Posterior vena cava (tissue), 2 donors: ENCODE measurements at regions not wholly inside any gene's neighbourhood (a gene's known extent, or its start where the extent isn't known, plus 50 kb on each side); places are given as distances from the start of the nearest gene placed in this dataset.

Experiments used
- DNase-seq: peaks from one replicate; pipeline ENCODE4 v3.0.0-alpha.2; 2020; ENCODE audit warnings: low spot score
- intact Hi-C, 2 donors: fragments of 100-400 bp; cut with DNase I; formaldehyde crosslinking; loops; one replicate each; pipeline versions ENCODE4 v1.14.1 to v1.14.2; 2022 to 2023
- donor health status: DM: yes; HTN: yes; CAD: no.
- donor health status: DM: yes; HTN: yes; CAD: no.

DNA sequence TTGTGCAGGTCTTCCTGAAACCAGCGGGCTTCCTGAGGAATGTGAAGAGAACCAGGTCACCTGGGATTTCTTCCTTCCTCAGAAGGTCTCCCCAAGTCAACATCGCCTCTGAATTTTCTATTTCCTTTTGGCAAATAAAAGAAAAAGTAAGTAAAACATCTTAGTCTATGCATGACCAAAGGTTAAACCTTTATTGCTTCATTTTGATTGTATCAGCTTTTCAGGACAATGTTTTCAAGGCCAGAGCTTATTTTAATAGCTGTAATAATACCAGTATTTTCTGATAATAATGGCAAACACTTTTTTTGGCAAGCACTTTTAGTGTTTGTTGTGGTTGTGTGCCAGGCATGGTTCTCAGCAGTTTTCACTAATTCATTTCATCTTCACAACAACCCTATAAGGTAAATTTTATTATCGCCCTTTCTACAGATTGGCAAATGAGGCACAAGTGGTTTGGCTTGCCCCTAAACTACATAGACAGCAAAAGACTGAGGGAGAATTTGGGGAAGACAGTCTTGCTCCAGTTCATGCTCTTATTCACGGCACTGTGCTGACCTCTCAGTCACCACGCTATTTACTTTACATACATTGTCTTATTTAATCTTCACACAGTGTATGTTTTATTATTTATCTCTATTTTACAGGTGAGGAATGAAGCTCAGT, 110.4 kb downstream of the RPL22L1 start:
- DNase-seq, result no peak
- intact Hi-C loops, result no loop called here

DNA sequence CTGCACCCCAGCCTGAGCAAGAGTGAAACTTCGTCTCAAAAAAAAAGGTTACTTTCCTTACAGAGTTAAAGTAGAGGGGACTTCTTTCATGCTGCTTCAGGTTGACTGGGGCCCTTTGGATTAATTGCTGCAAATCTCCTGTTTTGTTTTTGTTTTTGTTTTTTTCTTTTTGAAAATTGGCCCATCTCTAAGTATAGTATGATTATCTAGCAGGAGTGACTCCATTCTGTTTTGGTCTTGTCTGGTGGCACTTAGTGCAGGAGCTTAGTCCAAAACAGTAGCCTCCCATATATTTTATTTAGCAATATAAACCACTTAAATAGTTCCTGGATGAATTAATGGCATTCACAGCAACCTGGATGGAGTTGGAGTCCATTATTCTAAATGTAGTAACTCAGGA, 113.0 kb downstream of the RPL22L1 start:
- DNase-seq, result no peak
- intact Hi-C loops, result no loop called here

DNA sequence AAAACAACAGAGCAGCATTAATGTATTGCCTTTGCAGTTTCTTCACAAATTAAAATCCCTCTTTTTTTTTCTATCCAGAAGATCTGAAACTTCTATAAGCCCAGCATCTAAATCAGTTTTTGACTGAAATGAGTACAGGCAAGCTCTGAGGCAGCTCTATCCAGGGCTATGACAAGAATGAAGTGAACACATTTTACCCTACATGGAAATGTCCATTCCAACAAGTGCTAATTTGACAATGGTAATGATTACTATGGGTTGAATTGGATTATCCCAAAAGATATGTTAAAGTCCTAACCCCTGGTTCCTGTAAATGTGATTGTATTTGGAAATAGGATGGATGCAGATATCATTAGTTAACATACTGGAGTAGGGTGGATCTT, 115.7 kb downstream of the RPL22L1 start:
- intact Hi-C loops, result no loop called here

DNA sequence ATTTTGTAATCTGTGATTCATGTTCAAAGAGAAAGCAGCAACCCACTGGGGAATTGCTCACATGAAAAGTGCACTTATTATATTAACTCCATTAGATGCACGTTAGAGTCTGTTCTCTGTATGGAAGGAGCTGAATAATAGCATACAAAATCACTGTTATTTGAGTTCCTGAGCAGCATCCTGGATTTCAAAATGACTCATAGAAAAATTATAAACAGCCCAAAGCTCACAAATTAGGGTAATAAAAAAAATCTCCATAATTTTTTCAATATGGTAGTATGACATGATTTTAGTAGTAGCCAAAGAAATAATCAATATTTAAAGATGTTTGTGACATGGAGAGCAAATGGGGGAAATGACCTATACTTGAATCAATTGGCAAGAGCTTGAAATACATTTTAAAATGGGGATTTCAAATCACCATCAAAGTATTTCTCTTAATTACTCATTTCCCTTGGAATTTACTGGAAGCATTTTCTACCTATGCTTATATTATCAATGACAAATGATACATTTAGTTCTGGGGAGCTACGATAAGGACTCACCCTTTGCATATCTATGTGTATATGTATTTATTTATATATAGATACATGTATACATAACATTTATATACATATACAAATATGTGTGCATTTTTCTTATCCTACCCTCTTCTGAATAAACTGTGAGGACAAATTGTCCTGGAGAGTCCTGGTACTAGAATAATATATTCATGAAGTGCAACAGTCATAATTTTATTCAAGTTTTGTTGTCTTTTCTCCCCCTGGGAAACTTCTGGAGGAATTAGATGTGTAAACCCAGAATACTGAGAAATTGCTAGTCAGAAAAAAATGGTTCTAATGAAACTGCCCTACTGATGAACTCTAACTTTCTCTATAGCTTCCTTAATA, 116.3 kb downstream of the RPL22L1 start:
- no peak for DNase-seq
- intact Hi-C loops, result no loop called here

More for the DNA sequence above, 115.7 kb downstream of the RPL22L1 start:
- DNase-seq, result no peak

DNA sequence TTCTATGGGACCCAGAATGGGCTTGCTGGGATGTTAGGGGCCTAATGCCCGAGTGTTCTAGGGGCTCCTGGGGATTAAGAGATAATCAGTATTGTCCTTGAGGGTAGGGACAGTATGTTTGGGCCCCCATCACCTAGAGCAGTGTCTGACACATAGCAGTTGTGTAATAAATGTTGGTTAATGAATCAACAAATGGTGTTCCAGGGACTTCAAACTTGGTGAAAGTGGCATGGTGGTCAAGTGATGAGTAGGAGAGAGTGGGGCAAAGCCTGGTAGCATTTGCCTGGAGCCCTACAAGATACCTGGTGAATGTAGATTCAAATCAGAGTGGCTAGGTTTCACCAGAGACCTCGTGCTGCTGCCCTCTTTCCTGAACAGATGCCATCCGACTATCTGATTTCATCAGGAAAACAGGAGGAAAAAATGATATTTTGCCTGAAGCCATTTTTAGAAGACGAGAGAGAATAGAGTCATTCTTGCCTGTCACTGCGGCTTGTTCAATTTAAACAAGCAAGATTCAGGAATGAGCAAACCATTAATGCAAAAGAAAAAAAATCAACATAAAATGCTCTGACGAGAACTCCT, 117.3 kb downstream of the RPL22L1 start:
- intact Hi-C loops, result loop anchor here in 1 of 2 donors (1.0 kb wide), 1 partner anchor 27 kb away; no protein-coding TSS in a partner anchor
- no peak for DNase-seq

DNA sequence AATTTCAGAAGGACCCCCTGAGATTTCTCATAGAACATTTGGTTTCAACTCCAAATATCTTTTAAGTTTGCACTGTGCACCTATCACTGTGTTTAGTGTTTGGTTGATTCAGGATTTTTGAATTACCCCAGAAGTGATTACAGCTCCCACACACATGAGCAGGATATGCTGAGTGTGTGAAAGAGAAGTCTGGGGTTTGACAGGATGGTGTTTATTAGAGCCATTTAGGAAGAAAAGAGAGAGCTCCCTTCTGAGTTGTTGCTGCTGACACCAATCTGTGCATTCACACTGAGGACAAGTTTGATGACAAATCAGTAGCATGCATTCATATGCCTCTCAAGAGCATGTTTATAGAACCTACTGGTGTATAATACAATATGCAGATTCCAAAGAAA, 118.1 kb downstream of the RPL22L1 start:
- intact Hi-C loops, result loop anchor here in 1 of 2 donors (1.0 kb wide), 1 partner anchor 27 kb away; no protein-coding TSS in a partner anchor
- no peak for DNase-seq

DNA sequence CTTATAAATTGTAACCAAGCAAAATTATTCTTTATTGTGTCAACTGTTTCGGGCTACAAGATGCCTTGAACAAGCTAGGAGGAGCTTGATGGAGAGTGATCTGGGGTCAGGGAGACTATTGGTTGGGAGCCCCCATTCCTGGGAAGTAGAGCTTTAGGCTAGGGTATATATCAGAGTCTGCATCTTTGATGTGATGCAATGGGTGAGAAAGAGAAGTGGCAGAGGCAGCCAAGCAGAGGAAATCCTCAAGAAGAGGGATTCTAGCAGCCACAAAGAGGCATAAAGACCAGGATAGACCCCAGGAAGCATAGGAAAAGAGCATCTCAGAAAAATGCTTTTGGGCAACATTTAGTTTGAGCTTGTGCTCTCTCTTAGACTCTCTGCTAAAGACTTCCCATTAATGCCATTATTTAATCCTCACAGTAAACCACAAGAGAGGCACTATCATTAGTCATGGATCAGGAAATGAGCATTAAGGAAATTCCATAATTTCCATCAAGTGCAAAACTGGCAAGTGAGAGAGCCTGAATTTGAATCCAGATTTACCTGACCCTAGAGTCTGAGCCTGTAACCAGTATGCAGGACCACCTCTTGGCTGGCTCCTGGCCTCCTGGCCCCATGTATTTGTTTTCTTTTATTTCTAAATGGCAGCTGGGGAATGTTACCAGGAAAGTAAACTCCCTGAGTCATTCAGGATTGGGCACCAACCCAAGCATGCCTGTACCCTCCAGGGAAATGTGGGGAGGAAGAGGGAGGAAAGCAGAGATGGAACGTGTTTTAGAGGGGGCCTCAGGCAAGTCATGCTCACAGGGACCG, 118.7 kb downstream of the RPL22L1 start:
- intact Hi-C loops, result no loop called here
- peak; percentile 86 for DNase-seq

DNA sequence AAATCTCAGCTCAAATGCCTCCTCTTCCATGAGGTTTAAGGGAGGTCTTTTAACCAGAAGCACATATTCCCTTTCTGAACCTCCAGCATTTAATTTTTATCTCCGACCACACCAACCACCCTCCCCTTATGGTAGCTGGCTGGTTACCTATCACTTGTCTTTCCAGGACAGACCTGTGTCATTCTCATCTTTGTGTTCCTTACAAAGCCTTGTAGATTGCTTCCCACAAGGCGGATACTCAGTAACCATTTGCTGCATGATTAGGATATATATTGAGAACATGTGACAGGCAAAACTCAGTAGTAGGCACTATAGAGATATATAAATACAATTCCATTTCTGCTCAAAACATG, 119.5 kb downstream of the RPL22L1 start:
- no peak for DNase-seq
- intact Hi-C loops, result no loop called here

DNA sequence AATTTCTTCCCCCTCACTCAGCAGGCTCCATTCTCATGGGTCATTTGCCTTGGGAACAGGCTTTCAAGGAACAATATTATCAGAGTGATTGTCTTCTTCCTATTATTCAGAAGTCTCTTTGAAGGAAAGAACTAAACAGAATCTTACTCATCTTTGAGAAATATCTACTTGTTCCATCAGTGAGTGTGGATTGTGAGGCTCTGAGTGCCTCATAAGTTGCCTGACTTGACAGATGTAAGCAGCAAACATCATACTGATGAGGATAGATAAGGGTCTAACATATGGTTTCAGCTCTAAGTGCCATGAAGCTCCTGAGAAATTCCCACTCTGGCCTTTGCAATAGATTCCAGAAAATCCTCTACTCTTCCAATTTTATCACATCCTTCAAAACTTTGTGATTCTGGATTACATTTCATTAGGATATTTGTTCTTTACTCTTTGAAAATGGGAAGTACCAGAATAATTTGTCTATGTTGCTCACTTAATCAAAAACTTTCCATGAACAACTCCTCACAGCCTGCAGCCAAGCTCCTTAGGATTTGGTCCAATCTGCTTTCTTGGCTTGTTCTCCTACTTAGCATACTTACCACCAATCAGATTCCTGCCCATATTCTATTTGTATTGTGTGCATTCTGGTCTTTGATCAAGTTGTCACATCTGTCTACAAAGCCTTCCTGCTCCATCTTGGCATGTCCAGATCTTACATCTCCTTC, 120.1 kb downstream of the RPL22L1 start:
- no peak for DNase-seq
- intact Hi-C loops, result no loop called here

DNA sequence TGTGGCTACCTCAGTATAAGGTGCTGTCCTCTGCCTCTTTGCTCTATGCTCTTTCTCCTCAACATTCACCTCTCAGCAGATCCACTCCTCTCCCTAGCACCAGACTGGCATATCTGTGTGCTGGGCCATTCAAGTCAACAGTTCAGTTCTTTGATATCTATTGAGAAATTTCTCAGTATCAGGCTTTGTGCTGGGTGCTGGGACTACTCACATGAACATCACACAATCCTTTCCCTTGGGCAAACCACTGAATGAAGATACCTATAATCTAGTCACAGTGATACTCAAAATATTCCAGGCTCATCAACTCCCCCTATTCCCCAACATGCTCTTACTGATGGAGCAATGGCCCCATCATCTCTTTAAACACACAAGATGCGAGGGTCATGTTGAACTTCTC, 120.8 kb downstream of the RPL22L1 start:
- intact Hi-C loops, result no loop called here
- DNase-seq, result no peak

DNA sequence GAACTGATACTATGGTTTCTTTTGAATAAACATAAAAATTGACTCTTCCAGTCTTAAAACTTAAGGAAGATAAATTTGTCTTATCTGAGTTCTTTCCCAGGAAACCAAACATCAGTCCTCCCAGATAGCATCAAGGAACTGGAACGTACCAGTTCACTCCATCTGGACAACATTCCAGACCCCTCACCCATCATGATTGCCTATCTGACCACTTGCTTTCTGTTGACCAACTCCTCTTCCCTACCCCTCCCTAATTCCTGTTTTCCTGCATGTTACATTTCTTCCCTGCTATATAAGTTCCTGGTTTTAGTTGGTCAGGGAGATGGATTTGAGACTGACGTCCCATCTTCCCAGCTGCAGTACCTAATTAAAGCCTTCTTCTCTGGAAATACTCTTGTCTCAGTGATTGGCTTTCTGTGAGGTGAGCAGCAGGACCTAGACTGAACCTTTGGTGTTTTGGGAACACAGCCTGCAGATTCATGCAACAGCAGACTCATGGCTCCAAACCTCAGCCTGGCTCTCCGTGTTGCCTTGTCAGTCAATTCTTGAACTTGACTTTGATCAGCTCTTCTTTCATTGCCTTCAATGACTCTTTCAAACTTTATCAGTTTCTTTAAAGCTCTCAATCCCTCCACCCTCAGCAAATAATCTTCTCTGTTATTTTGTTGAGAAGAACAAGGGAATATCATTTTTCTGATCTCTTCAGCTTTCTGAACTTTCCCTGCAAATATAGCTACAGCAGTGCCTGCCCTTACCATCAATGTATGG, 123.6 kb downstream of the RPL22L1 start:
- intact Hi-C loops, result no loop called here
- DNase-seq, result no peak

DNA sequence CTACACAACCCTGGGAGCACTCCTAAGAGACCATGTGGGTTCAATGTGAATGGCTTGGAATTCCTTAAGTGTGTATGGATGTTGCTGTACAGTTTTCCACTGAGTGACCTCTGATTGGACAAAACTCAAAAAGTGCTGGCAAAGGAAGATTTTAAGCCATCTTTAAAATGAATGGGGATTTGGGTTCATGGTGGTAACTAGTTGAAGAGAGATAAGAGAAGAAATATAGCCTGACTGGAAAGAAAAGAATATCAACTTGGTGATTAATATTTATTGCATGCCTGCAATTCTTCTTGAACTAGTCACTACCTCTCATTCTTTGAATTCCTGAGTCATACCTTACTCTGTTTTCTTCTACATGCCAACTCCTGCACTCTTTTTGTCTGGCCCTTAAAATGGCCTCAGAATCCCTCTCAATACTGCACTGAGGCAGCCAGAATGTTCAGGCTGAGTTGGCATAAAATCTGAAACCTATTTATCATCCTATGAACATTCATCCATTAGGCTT, 124.7 kb downstream of the RPL22L1 start:
- no peak for DNase-seq
- intact Hi-C loops, result no loop called here

DNA sequence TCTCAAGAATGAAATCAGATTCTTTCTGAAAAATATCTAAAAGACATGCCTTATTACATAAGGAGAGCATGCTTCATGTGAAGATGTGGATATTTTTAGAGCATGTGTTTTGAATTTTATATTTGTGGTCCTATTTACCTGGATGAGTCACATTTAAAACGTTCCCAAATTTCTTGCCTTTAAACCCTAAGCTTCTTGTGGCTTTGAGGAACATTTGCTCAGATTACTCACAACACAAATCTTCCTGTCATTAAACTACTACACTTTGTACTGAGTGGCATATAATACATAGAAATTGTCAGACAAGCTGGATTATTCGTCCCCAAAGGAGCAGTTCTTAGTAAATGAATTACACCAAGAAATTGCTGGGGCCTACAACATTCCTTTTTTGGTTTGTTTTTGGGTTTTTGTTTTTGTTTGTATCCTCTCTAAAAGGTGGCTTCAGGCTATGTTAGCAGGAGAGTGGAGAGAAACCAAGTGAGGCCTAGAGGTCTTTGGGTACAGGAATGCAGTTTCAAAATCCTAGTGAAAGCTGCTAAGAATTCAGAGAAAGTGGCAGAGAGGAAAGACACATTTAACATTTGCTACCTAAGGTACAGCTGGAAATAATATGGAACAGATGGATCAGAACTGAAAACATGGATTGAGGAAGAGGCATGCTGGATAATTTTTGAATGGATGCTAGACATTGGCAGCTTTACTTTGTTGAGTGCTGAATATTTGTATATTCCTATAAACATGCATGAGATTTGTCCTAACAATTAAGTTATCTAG, 128.1 kb downstream of the RPL22L1 start:
- no peak for DNase-seq
- intact Hi-C loops, result no loop called here

DNA sequence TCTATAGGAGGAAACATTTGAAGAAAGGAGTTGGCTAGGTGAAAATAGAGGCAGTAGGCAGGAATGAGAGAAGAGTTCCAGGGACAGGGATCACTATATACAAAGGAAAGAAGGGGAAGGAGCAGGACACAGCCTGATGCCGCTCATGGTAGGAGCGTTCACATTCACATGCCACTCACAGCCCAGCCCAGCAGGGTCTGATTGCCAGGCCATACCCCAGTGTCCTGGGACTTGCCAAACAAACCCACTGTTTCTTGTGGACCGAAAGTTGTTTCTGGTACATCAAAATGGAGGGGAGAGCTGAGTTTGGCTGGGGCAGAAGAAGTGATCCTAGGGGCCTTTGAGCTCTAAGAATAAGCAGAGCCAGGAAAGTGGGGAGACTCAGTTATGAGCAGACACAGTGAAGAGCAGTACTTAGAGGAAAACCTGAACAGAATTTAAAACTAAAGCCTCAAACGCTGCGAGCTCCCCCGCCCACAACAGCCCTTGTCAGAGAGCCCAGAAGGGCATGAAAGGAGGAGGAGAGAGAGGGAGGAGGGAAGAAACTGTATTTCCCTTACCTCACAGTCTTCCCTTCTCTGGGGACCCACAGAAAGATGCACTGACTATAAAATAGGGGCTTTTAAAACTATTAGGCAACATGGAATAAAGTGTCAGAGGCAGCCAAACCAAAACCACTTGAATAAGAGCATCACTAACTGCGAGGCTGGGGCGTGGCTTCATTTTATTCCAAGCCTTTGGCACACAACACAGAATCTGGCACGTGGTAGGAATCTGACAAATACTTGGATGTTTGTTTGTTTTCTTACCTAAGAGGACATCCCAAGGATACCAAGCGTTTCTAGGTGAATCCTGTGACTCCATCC, 129.0 kb downstream of the RPL22L1 start:
- intact Hi-C loops, result no loop called here
- DNase-seq, result peak; percentile 87

DNA sequence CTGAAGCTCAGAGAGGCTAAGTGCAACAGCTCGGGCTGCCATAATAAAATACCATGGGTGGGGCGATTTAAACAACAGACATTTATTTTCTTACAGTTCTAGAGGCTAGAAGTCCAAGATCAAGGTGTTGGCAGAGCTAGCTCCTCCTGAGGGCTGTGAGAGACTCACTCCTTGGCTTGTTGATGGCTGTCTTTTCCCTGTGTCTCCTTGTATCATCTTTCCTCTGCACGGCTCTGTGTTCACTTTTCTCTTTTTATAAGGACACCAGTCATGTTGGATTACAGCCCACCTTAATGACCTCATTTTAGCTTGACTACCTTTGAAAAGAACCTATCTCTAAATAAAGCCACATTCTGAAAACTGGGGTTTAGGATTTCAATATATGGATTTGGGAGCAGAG, 129.7 kb downstream of the RPL22L1 start:
- intact Hi-C loops, result no loop called here
- no peak for DNase-seq

DNA sequence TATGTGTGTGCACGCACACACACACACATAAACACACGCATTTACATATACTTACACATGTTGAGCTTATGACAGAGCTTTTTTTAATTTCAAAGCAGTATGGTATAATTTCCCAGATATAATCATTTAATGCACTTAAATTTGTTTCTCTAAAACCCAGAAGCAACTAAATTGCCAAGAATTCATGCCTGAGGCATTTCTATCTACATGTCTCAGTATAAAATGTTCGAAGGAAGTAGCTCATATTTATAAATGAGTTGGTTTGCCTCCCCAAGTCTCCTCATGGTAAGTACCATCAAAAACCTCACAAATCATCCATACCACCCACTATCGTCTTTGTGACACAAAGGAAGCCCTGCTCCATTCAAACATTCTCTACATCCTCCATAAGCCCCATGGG, 130.6 kb downstream of the RPL22L1 start:
- no peak for DNase-seq
- intact Hi-C loops, result no loop called here

DNA sequence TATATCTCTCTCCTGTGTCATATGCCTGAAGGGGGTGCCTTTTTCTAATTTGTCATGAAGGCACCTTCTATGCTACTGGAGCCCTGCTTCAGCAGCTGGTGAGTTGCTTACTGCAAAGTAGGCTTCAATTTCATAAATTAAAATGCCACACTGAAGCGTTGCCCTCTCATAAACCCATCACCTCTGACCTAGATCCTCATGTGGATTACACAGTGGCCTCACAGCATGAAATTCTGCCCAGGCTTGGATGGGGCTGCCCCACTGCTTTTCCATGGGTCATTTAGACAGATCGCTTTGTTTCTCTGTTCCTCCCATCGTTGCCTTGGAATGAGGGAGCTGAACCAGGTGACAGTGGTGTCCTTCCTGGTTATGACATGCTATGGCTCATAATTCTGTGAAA, 131.2 kb downstream of the RPL22L1 start:
- no peak for DNase-seq
- intact Hi-C loops, result no loop called here
